Endothelial cell (in vitro differentiated cells): ENCODE measurements at regions not wholly inside any gene's neighbourhood (a gene's known extent, or its start where the extent isn't known, plus 50 kb on each side); places are given as distances from the start of the nearest gene placed in this dataset.

Experiments
- DNase-seq: peaks from one replicate; pipeline ENCODE4 v3.0.0; 2021; ENCODE audit warnings: low spot score
- H3K27ac Mint-ChIP-seq: one replicate; pipeline ENCODE4 v1.8.0; 2021; ENCODE audit warnings: mixed read lengths, inconsistent platforms; ENCODE audit not compliant: unreplicated experiment
- H3K27me3 Mint-ChIP-seq: one replicate; pipeline ENCODE4 v1.8.0; 2021; ENCODE audit warnings: mild to moderate bottlenecking, moderate library complexity, mixed read lengths, inconsistent platforms; ENCODE audit not compliant: unreplicated experiment
- H3K36me3 Mint-ChIP-seq: one replicate; pipeline ENCODE4 v1.8.0; 2021; ENCODE audit warnings: mild to moderate bottlenecking, low read depth, mixed read lengths, inconsistent platforms; ENCODE audit not compliant: unreplicated experiment
- H3K4me1 Mint-ChIP-seq: one replicate; pipeline ENCODE4 v1.8.0; 2021; ENCODE audit warnings: mild to moderate bottlenecking, mixed read lengths, inconsistent platforms; ENCODE audit not compliant: unreplicated experiment
- H3K4me3 Mint-ChIP-seq: one replicate; pipeline ENCODE4 v1.8.0; 2021; ENCODE audit warnings: mild to moderate bottlenecking, mixed read lengths, inconsistent platforms; ENCODE audit not compliant: unreplicated experiment
- H3K9me3 Mint-ChIP-seq: one replicate; pipeline ENCODE4 v1.8.0; 2021; ENCODE audit warnings: mixed read lengths, inconsistent platforms; ENCODE audit not compliant: unreplicated experiment
- TF ChIP-seq, protein P1 (sequence below): fragments of 200-600 bp; sonication (generic); IDR thresholded peaks from one replicate; pipeline ENCODE4 v1.5.0; 2021; ENCODE audit warnings: antibody characterized with exemption; ENCODE audit not compliant: unreplicated experiment

DNA sequence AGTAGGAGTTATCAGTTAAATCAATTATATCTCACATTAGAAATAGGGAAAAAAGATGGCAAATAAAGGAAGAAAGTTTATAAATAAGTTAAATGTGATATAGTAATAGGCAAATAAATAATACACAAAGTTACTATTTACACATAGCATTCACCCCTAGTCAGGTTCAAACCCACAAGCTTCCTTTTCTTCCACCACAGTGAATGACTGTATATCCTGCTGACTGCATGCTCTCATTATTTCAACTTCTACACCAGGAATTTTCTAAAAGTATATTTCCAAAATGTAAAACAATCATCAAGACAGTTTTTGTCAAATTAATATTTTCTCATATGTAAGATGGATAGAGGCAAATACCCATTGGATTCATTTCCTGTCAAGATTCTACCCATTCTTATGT lies 548.6 kb upstream of the SLITRK5 start:
- no peaks in the 10 kb centered on the region for H3K27me3 Mint-ChIP-seq
- no peak overlapping the region for H3K27ac Mint-ChIP-seq
- no peaks in the 10 kb centered on the region for H3K4me1 Mint-ChIP-seq
- no peaks in the 10 kb centered on the region for H3K36me3 Mint-ChIP-seq
- TF ChIP-seq, protein P1, sequence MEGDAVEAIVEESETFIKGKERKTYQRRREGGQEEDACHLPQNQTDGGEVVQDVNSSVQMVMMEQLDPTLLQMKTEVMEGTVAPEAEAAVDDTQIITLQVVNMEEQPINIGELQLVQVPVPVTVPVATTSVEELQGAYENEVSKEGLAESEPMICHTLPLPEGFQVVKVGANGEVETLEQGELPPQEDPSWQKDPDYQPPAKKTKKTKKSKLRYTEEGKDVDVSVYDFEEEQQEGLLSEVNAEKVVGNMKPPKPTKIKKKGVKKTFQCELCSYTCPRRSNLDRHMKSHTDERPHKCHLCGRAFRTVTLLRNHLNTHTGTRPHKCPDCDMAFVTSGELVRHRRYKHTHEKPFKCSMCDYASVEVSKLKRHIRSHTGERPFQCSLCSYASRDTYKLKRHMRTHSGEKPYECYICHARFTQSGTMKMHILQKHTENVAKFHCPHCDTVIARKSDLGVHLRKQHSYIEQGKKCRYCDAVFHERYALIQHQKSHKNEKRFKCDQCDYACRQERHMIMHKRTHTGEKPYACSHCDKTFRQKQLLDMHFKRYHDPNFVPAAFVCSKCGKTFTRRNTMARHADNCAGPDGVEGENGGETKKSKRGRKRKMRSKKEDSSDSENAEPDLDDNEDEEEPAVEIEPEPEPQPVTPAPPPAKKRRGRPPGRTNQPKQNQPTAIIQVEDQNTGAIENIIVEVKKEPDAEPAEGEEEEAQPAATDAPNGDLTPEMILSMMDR = no peak
- H3K4me3 Mint-ChIP-seq = no peak overlapping the region
- no peak for DNase-seq
- no peaks in the 10 kb centered on the region for H3K9me3 Mint-ChIP-seq

DNA sequence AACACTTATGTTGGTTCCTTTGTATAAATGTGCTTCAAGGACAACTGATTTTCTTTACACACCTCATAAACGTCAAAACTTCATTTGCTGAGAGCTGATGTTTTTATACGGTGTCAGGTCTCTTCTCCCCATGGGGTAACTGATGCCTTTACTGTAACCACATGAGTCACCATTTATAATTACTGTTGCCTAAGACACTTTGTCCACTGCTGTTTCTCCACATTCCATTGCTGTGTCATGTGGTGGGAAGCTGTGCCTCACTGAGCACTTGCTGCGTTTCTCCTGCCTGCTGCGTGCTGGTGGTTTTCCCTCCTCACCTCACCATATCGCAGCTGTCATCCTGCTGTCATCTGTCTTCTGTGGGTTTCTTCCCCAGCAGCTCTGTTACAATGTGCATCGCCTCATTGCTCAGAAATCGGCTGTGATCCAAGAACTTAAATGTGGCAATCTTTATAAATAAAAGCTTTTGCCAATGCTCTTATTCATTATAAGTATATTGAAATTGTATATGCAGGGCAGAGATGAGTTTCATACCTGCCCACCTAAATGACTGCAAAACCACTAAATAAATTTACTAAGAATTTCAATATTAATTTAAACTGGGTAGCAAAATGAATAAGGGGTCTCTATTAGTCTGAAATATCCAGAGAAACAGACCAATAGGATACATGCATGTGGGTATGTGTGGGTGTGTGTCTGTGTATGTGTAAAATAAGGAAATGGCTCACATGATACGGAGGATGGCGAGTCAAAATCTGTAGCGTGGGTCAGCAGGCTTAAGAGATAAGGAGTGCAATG lies 547.0 kb upstream of the SLITRK5 start:
- Mint-ChIP-seq H3K27me3 (no peaks in the 10 kb centered on the region), H3K9me3 (no peaks in the 10 kb centered on the region), H3K4me1 (no peaks in the 10 kb centered on the region), H3K4me3 (no peak overlapping the region), H3K36me3 (no peaks in the 10 kb centered on the region), H3K27ac (no peak overlapping the region)
- DNase-seq = no peak
- TF ChIP-seq, protein P1 = no peak

DNA sequence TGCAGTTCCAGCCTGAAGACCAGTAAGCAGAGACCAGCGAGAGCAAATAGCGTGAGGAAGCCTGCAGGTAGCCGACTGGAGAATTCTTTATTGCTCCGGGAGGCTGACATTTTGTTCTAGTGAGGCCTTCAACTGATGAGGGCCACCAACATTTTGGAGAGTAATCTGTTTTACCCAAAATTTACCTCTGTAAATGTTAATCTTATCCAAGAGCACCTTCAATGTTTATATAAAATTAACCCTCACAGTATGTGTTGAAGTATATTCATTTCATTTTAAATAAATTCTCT lies 546.4 kb upstream of the SLITRK5 start:
- TF ChIP-seq, protein P1 = no peak
- no peak for DNase-seq
- Mint-ChIP-seq H3K27ac (no peak overlapping the region), H3K4me3 (no peak overlapping the region), H3K9me3 (no peaks in the 10 kb centered on the region), H3K36me3 (no peaks in the 10 kb centered on the region), H3K27me3 (no peaks in the 10 kb centered on the region), H3K4me1 (no peaks in the 10 kb centered on the region)

DNA sequence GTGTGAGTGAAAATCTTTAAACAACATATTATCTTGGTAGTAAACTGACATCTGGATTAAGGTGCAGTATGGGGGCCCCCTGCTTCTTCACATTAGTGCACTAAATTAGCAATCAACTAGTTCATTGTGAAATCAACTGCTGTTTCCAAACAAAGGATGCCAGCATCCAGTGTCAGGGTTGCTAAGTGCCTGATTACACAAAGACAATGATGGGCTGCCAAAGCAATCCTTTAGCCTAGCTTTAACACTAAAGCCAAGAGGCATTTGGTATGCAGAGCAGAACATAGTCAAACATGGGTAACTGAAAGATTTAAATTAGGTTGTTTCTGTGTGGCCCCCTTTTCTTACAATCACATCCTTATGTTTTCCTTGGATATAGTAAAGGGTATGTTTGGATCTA lies 543.1 kb upstream of the SLITRK5 start:
- Mint-ChIP-seq H3K4me3 (no peak overlapping the region), H3K4me1 (no peaks in the 10 kb centered on the region), H3K36me3 (no peaks in the 10 kb centered on the region), H3K27me3 (no peaks in the 10 kb centered on the region), H3K9me3 (no peaks in the 10 kb centered on the region), H3K27ac (no peak overlapping the region)
- no peak for DNase-seq
- TF ChIP-seq, protein P1 = no peak

DNA sequence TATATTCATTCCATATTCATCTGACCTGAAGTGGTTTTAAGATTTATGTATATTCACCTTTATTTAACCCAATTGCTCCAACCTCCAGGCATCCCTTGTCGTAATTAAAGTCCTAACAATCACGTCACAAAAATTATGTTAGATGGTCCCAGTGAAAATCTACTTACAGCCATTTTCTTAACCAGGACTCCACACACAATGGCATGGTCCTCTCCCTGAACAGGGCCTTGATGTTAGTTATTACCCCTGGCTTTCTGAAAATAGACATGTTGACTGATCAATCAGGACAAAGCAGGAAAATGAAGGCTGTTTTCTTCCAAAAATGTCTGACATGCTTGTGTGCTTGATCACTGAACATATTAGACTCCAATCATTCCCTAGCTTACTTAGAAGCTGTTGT lies 542.7 kb upstream of the SLITRK5 start:
- Mint-ChIP-seq H3K36me3 (no peaks in the 10 kb centered on the region), H3K27ac (no peak overlapping the region), H3K4me1 (no peaks in the 10 kb centered on the region), H3K27me3 (no peaks in the 10 kb centered on the region), H3K9me3 (no peaks in the 10 kb centered on the region), H3K4me3 (no peak overlapping the region)
- TF ChIP-seq, protein P1 = no peak
- no peak for DNase-seq
